NOMO-1 (cell line): ENCODE measurements at regions not wholly inside any gene's neighbourhood (a gene's known extent, or its start where the extent isn't known, plus 50 kb on each side); places are given as distances from the start of the nearest gene placed in this dataset.
A peak's percentile ranks its signal among the peaks of the same experiment; 100 is the strongest.

ENCODE experiments used
- DNase-seq, 2 experiments: peaks; one replicate each; lab custom pipeline; 2025; ENCODE audit not compliant: unreplicated experiment in 2 of 2; lab: John Stamatoyannopoulos, UW

DNA sequence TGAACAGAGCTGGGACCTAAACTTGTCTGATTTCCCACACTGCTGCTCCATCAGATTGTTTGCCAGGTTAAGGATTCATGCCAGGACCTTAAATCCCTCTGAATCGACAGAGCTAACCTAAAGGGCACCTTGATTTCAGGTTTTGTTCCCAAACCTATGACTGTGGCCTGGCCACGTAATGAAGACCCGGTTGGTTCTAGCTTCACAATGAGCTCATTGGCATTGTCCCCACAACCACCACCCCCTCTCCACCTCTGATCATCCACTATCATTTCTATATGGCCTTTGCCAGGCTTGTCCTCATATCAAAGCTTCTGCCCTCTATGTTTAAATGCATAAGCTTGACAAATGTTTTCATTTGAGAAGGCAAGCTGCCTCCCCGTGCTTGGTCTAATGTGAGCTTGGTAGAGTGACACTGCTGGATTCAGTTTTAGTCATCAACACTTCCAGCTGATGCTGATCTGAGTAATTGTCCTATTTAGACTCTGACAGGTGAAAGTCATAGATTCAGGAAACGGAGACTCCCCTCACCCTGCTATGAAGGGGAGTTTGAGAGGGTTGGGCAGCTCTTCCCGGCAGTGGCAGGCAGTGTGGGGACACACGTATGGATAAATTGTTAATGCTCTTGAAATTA, 407.1 kb upstream of the CFAP20DC start:
- no peak for DNase-seq

DNA sequence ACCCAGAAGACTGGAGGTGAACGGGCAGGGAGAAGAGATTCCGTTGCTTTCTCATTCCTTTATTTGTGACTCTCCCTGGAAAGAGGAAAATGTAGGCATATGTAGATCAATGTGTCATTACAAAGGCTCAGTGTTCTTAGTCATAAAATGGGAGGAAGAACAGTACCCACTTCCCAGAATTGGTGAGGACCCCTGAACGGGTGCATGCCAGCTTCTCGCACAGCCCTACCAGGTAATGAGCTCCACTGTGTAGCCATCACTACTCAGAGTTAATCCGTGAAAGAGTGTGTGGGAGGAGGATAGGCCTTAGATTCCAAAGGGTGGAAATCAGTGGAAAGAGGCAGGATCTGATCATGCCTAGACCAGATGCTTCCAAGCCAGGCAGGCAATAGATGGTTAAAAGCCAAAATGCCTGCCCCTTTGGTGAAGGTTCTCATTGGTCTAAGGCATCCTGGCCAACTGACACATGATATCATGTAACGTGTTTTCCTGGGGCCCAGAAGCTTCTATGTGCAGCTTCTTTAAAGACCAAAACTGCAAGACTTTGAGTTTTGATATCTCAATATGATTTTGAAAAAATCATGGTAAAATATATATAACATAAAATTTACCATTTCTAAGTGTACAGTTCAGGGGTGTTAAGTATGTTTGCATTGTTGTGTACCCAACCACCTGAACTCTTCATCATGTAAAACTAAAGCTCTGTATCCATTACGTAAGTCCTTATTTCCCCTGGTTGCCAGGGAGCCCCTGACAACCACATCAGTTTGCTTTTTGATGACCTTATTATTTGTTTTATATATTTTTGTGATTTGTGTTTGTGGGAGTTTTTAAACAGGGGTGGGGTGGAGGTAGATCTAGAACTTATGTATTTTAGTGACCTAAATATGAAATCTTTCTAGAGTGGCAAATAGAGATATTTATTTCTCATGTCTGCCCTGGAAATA, 402.2 kb upstream of the CFAP20DC start:
- peak in 1 of 2 experiments; percentile 17 for DNase-seq

DNA sequence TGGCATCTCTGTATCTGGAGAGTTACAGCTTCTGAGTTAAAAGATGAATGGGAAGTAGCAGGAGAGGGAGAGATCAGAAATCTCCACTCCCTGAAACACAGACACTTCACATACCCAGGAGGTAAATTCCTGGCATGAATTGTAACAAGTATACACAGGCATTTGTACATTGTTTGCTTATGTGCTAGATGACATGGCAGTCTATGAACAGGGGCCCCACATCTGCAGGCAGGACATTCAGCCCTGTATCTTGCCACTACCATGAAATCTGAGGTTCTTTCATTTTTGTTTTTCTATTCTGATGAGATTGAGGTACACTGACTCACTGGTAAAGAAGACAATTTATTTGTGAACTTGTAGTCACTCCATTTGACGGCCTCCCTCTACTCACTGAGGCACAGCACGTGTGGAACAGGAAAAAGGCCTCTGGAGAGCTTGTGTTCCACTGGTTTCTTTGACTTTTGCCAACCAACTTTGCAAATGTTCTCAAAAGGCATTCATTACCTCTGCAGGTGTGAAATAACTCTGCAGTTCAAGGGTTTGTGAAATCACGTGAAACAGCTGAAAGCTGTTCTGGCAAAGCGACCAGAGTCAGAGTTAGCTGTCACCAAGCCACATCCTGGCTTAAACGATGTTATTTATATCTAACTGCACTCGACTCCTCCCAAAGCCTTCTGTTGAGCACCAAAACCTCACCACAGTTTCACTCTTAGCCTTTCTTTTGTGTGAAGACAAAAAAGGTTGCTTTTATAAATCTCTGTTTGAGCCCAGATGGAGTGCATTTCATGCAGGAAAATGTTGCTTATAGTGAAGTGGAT, 401.3 kb upstream of the CFAP20DC start:
- DNase-seq = peak; percentile 76 to 81

DNA sequence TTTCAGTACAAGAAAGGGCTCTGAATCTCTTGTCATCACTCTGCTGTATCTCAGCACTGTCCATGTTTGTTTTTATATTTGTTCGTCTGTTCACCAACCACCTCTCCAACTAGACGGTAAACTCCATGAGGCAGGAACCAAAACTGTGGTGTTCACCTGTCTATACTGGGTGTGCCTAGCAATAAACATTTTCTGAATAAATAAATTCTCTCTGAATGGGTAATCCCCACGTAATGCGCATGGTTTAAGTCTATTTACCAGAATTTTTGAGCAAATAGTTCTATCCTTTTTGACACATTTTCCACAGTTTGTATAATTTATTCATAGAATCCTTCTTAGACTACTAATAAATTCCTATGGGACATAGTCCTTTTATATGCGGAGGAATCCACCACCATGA, 400.6 kb upstream of the CFAP20DC start:
- DNase-seq = no peak

DNA sequence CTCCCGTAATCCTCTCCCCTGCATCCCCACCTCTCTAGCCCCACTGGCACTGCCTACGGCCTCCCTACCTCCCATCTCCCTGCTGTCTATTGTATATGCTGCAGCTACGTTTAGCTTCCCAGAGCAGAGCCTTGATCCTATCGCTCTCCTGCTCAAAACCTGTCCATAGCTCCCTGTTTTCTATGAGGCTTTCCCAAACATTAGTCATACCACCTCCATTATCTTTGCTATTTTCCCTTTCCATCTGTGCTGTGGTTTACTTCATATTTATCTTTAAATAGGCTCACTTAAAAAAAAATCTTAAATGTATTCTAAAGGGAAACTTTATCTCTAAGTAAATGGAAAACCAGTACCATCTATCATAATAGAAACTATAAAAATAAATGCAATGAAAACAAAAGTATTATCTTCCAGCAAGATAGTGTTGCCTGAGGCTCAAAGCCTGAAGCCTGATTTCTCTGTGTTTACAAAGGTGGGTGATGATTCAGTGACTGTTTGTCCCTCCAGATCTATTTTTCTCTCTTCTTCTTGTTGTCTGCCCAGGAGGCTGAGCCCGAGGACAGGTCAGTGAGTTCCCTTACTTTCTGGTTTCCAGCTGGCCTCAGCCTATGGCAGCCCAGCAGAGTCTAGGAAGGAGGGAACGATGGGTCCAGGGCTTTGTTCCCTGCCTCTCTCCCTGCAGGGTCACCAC, 397.1 kb upstream of the CFAP20DC start:
- DNase-seq = no peak

DNA sequence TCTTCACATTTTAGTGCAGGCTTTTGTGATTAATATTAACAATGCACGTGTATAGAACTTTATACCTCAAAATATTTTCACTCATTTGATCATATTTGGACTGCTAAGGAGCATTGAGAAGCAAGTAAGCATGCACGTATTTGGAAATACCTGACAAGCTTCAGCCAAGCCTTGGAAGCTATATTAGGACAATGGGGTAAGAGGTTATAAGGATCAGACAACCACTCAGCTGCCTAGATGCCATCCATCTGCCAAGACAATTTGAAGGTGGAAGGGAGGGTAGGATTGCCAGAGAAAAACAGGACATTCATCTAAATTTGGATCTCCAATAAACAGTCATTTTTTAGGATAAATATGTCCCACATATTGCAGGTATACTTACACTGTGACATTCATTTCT, 394.9 kb upstream of the CFAP20DC start:
- DNase-seq = no peak

DNA sequence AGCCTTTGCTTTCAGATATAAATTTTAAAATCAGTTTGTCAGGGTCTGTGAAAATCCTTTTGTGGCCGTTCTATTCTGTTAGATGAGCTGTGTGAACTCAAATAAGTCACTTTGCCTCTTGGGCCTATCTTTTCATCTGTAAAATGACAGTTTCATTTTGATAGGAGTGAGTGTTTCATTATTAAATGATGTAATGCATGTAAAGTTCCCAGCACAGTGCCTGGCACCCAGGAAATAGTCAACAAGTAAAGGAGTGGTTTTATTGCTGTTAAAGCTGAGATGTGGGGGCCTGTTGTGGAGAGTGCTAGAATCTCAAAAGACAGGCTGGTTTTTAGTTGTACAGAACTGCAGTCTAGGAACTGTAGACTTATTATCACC, 394.5 kb upstream of the CFAP20DC start:
- DNase-seq = no peak

DNA sequence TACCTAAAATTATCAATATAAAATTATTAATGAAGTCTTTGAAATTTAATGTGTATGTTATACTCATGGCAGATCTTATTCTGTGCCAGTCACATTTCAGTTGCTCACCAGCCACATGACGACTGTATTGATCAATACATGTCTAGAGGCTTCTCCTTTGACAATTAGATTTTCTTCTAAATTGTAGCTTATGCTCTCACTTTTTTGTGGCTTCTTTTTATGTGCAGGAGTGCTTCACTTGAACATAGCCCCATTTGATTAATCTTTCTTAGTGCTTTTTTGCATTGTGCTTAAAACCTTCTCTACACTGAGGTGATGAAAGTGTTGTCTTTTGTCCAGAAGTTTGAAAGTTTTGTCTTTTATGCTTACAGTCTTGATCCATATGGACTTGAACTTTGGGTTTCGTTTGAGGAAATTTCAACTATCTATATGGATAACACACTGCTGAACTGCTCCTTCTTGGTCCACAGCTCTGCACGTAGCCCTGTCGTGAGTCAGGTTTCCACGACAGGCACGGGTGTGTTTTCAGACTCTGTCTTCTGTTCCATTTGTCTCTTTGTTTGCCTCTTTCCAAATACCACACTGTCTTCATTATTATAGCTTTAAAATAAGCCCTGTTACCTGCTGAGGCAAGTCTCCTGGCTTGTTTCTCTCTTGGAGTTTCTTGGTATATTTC, 393.9 kb upstream of the CFAP20DC start:
- DNase-seq = no peak

DNA sequence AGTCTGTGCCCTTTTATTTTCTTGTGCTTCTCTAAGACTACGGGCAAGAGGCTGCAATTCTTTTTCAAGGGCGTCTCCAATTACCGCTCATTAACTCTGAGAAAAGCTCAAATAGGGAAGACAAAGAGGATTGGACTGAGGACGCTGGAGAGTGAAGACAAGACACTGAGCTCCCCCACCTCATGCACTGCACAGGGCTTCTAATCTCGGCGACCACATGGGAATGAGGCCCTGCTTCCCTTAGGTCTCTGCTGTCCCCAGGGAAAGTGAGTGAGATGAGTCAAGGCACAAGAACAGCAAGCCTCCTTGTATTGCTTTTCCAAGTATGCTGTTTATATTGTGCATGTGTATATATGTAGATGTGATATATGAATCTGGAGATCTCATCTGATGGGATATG, 392.2 kb upstream of the CFAP20DC start:
- no peak for DNase-seq

DNA sequence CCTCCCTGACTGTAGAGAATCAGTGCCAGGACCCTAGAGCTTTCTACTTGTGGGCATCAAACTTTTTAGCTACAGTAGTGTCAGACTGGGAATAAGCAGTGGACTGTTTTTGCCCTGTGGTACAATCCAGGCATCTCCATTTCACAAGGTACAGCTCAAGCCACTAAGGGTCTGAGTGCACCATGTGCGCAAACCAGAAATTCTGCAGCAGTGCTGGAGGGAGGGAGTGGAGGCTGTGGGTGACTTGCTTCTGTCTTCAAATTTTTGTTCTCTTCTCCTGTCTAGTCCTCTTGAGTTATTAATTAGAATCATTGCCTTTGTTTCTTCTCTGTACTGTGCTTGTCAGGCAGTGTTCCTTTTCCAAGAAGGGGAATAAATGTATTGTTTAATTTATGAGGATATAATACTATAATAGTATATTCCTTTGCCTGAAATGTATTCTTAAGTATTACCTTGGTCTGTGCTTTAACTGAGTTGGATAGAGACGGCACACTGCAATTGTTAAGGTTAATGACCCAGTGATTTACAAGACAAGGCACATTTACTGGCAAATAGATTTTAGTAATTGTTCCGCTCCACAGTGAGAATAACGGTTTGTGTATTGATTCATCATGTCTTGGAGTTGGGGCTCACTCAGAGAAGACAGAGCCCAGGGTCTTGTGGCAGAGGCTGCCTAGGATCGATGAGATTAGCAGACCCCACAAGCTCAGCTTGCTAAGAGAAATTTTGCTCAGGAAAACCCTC, 390.6 kb upstream of the CFAP20DC start:
- no peak for DNase-seq

DNA sequence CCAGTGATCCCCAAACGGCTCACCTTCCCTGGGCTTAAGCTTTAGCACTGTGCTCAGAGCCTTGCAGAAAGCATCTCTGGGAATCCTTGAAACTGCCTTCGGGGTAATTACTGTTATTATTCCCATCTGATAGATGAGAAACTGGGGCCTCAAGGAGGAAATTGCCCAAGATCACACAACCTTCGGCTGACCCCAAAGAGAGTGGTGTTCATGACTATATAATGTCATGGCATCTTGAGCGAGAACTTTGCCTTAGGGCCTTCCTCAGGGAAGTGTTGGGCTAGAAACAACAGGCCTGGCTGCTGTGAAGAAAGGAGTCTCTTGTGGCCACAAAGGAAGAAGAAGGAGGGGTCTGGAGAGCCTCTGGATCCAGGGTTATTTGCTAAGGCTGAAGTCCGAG, 388.7 kb upstream of the CFAP20DC start:
- peak in 1 of 2 experiments; percentile 38 for DNase-seq

DNA sequence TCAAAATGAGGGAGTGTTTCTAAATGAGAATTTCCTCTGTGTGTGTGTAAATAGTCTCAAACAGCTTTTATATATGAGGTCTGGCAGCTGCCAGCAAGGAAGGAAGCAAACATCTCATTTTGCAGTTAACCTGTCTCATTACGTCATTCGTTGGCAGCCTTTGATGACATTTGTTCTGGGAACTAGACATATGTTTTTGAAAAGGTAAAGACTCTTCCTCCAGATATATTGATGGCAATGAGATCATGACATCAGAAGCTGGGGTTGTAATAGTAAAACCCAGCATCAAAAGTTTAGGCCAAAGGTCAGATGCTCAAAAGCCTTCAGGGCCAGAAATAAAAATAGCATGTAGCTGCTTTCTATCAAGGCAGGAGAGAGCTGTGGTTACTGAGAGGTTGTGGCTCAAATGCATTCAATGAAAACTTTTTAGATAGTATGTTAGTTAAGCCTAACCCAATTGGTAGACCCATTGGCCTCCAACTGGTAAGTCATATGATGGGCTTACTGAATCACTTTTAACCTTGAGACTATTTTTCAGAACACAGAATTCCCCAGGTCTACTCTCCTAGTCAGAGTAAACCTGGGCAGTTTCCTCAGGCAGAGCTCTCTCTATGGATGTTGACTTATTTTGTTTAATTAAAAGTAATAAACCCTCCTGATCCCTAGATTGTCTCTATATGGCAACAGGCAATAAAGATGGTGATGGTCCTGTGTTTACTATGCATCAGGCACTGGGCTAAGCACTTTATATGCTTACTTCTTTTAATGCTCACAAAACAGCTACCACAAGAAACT, 386.5 kb upstream of the CFAP20DC start:
- peak in 1 of 2 experiments; percentile 13 for DNase-seq

DNA sequence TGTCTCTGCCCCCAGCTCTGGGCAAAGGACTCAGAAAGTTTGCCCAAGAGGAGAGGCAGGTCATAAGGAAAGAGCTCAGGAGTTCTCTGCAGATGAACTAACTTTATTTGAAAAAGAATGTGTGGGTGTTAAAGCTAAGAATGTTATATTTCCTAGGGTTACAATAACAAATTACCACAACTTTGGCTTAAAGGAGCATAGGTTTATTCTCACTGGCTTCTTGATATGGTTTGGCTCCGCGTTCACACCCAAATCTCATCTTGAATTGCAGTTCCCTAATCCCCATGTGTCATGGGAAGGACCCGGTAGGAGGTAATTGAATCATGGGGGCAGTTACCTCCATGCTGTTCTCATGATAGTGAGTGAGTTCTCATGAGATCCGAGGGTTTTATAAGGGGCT, 383.7 kb upstream of the CFAP20DC start:
- no peak for DNase-seq

DNA sequence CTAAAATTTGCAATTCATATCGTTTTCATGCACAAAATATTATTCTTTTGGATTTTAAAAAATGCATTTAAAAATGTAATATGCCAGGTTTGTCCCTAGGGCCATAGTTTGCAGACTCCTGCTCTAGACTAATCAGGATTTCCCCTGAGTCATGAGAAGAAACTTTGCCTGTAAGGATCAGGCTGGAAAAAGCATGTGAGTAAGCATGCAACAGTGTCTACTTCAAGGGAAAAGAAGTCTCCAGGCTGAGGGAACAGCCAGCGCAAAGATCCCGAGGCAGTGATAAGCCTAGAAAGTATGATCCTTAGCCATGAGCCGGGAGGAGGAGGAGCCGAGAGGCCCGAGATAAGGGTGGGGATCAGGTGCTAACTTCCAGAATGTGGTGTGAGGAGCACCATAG, 382.8 kb upstream of the CFAP20DC start:
- DNase-seq = no peak

DNA sequence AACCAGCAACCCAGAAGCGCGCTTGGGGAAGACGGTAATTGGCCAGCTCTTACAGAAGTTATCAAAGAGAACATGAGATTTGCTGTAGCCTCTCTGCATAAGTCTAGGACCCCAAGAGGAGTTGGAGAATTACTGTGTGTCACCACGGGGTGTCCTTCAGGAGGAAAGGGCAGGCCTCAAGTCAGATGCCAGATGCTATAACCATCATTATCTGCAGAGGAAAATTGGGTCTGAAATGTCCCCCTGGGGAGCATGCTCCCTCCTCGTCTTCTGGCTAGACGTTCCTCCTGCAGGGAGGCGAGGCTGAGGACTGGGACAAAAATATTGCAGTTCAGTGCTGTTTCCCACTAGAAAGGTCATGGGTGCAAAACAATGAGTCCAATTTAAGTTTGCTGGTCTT, 380.5 kb upstream of the CFAP20DC start:
- no peak for DNase-seq

DNA sequence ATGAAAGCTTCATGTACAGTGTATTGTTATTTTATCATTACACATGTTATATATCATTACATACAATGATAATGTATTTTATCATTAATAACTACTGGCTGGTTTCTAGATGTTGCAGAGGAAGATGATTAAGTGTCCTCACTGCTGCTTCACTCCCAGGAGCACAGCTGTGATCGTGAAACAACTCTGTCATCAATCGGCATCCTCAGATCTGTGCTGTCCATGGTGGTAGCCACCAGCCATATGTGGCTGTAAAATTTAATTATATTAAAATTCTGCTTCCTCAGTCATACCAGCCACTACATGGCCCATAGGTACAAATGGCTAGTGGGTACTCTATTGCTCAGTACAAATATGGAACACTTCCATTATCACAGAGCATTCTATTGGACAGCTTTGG, 379.4 kb upstream of the CFAP20DC start:
- DNase-seq = no peak

DNA sequence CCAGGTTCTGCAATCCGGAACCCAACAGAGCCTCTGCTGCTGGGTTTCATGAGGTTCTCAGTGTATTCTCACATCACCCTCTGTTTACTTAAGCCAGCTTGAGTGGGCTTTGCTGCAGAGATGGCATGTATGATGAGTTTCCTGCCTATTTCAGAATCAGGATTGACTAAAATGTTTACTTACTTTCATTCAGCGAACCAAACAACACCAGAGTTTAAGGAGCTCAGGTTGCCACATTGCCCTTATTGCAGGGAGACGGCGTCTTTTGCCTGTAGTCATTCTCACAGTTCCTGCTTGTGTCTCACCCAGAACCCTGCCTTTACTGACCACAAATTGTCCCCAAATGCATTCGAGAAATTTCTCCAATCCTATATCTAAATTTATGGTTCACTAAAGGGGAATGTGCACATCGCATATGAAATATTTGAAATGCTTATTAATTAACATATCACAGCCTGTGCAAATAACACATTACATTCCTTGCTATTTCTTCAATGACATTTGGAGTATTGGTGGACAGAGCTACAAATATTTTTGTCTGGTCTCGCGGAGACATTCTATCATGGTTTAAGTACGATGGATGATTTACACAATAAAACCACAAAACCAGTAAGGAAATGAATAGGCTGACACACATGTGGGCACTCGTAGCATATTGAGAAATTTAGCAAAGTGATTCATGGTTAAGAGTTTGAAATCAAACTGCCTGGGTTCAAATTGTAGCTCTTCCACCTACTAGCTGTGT, 377.2 kb upstream of the CFAP20DC start:
- peak; percentile 52 to 83 for DNase-seq

DNA sequence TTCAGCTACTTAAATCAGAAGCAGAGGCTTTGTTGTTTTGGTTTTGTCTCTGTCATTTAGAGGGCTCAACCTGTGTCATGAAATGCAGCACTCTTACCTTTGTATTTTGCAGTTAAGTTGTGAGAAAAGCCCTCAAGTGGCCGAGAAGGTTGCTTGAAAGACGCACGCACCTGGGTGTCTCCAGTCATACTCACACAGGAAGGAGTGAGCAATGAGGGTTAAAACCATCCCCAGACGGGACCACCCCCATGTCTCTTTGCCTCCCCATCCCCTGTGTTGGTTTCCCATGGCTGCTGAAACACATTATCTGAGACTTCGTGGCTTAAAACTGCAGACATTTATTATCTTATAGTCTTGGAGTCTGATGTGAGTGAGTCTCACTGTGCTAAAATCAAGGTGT, 376.1 kb upstream of the CFAP20DC start:
- no peak for DNase-seq
